HPDE6-E6E7 (cell line): ENCODE measurements at regions not wholly inside any gene's neighbourhood (a gene's known extent, or its start where the extent isn't known, plus 50 kb on each side); places are given as distances from the start of the nearest gene placed in this dataset.
A peak's percentile ranks its signal among the peaks of the same experiment; 100 is the strongest.

Source experiments
- DNase-seq: peaks from one replicate; pipeline ENCODE4 v3.0.0; 2011; ENCODE audit warnings: missing footprints; ENCODE audit errors: extremely low spot score

- no peak for DNase-seq
Observed at GRCh38 chr20:46811224-46812084, 83.2 kb upstream of the EYA2 start.

GRCh38 chr20:46814366-46815232 lies 80.0 kb upstream of the EYA2 start:
- peak; percentile 100 for DNase-seq

- DNase-seq, result no peak
Observed at GRCh38 chr20:46816097-46816496, 78.5 kb upstream of the EYA2 start.

- no peak for DNase-seq
Observed at GRCh38 chr20:46816886-46817638, 77.6 kb upstream of the EYA2 start.

GRCh38 chr20:46820682-46821081 lies 74.0 kb upstream of the EYA2 start:
- no peak for DNase-seq

- no peak for DNase-seq
Observed at GRCh38 chr20:46823271-46823751, 71.3 kb upstream of the EYA2 start.

- DNase-seq, result no peak
Observed at GRCh38 chr20:46823753-46824152, 70.9 kb upstream of the EYA2 start.

- no peak for DNase-seq
Observed at GRCh38 chr20:46826343-46826984, 68.2 kb upstream of the EYA2 start.

GRCh38 chr20:46827718-46828458 lies 66.8 kb upstream of the EYA2 start:
- DNase-seq, result no peak

- DNase-seq, result no peak
Observed at GRCh38 chr20:46828471-46828870, 66.2 kb upstream of the EYA2 start.

- DNase-seq, result no peak
Observed at GRCh38 chr20:46830886-46831632, 63.6 kb upstream of the EYA2 start.

GRCh38 chr20:46831633-46832011 lies 63.0 kb upstream of the EYA2 start:
- no peak for DNase-seq

GRCh38 chr20:46832555-46832954 lies 62.1 kb upstream of the EYA2 start:
- no peak for DNase-seq

GRCh38 chr20:46833360-46833759 lies 61.3 kb upstream of the EYA2 start:
- DNase-seq, result no peak

- no peak for DNase-seq
Observed at GRCh38 chr20:46835418-46835817, 59.2 kb upstream of the EYA2 start.

- DNase-seq, result no peak
Observed at GRCh38 chr20:46837083-46837482, 57.6 kb upstream of the EYA2 start.

- DNase-seq, result no peak
Observed at GRCh38 chr20:46838011-46838410, 56.6 kb upstream of the EYA2 start.

- DNase-seq, result no peak
Observed at GRCh38 chr20:46840054-46840729, 54.5 kb upstream of the EYA2 start.
